Progenitor cell of endocrine pancreas (in vitro differentiated cells): ENCODE measurements at regions not wholly inside any gene's neighbourhood (a gene's known extent, or its start where the extent isn't known, plus 50 kb on each side); places are given as distances from the start of the nearest gene placed in this dataset.
A peak's percentile ranks its signal among the peaks of the same experiment; 100 is the strongest.

ENCODE experiments used
- DNase-seq: peaks from one replicate; pipeline ENCODE4 v3.0.0; 2021; ENCODE audit warnings: low spot score; ENCODE audit not compliant: unreplicated experiment
- H3K27ac Mint-ChIP-seq: 2 replicates; pipeline ENCODE4 v1.8.0; 2021; ENCODE audit warnings: mild to moderate bottlenecking, moderate library complexity, mixed read lengths
- H3K27me3 Mint-ChIP-seq: 2 replicates; pipeline ENCODE4 v1.8.0; 2021; ENCODE audit warnings: mixed read lengths
- H3K36me3 Mint-ChIP-seq: 2 replicates; pipeline ENCODE4 v1.8.0; 2022; ENCODE audit warnings: mixed read lengths; ENCODE audit not compliant: insufficient read depth
- H3K4me1 Mint-ChIP-seq: 2 replicates; pipeline ENCODE4 v1.8.0; 2021; ENCODE audit warnings: low read depth, mixed read lengths
- H3K4me3 Mint-ChIP-seq: 2 replicates; pipeline ENCODE4 v1.8.0; 2021; ENCODE audit warnings: low read depth, mild to moderate bottlenecking, moderate library complexity, mixed read lengths
- H3K9me3 Mint-ChIP-seq: 2 replicates; pipeline ENCODE4 v1.8.0; 2021; ENCODE audit warnings: low read depth, mixed read lengths
- TF ChIP-seq, protein P1 (sequence below): fragments of 200-600 bp; sonication (generic); IDR thresholded peaks from one replicate; pipeline ENCODE4 v1.5.0; 2021; ENCODE audit warnings: antibody characterized with exemption, mild to moderate bottlenecking; ENCODE audit not compliant: unreplicated experiment

DNA sequence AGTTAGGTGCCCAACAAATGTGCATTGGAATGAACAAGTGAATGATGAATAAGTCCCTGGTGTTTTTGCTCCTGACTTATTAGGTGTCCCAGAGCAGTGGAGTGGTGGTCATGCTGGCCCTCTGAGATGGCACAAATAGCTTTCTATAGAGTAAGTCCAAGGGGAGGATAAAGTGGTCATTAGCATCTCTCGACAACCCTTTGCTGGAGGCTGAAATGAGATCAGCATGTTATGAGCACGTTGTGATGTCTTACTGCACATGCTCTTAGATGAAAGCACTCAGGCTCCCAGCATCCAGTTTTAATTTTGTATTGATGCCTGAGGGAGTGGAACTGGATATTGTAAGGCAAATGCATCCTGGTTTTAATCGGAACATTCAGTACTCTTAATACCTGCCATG lies 326.2 kb downstream of the RFC3 start:
- Mint-ChIP-seq H3K36me3 (no peaks in the 10 kb centered on the region), H3K27ac (no peak overlapping the region), H3K9me3 (no peaks in the 10 kb centered on the region), H3K27me3 (no peaks in the 10 kb centered on the region), H3K4me3 (no peak overlapping the region), H3K4me1 (peaks cover 14% of the 10 kb centered on the region)
- no peak for DNase-seq
- TF ChIP-seq, protein P1, sequence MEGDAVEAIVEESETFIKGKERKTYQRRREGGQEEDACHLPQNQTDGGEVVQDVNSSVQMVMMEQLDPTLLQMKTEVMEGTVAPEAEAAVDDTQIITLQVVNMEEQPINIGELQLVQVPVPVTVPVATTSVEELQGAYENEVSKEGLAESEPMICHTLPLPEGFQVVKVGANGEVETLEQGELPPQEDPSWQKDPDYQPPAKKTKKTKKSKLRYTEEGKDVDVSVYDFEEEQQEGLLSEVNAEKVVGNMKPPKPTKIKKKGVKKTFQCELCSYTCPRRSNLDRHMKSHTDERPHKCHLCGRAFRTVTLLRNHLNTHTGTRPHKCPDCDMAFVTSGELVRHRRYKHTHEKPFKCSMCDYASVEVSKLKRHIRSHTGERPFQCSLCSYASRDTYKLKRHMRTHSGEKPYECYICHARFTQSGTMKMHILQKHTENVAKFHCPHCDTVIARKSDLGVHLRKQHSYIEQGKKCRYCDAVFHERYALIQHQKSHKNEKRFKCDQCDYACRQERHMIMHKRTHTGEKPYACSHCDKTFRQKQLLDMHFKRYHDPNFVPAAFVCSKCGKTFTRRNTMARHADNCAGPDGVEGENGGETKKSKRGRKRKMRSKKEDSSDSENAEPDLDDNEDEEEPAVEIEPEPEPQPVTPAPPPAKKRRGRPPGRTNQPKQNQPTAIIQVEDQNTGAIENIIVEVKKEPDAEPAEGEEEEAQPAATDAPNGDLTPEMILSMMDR = no peak

DNA sequence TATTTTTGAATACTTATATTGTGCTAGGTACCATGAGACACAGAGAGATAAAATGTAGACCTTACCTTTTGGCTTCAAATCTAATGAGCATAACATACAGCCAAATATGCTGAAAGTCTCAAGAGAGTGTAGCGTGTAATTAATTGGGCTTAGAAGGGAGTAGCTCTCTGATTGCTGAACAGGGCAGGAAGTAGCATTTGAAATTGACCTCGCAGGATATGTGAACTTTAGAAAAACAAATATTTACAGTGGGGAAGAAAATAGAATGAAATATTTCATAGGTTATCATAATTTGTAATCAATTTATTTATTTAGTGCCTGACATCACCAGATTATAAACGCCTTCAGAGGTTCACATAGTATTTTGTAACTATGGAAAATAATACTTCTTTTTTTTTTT lies 327.1 kb downstream of the RFC3 start:
- Mint-ChIP-seq H3K4me3 (no peak overlapping the region), H3K27ac (no peak overlapping the region), H3K9me3 (no peaks in the 10 kb centered on the region), H3K4me1 (peaks cover 8% of the 10 kb centered on the region), H3K36me3 (no peaks in the 10 kb centered on the region), H3K27me3 (no peaks in the 10 kb centered on the region)
- DNase-seq = no peak
- TF ChIP-seq, protein P1 = no peak

DNA sequence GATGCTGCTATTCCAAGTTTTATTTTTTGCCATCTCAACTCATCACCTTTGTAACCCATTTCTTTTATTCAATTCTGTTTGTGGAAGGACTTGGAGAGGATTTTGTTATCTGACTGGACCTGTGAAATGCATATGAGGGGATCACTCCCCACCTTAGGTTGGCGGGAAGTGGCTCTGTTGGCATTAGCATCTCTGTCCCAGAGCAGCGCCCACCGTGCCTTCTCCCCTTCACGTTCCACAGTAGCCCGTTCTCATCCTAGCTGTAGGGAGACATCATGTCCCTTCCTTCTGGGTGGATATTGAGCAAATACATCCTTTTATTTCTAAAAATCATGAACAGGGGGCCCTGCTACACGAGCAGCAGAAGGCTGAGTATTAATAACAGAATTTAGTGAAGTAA lies 330.4 kb downstream of the RFC3 start:
- Mint-ChIP-seq H3K4me1 (peaks cover 17% of the 10 kb centered on the region), H3K27ac (no peak overlapping the region), H3K9me3 (no peaks in the 10 kb centered on the region), H3K27me3 (no peaks in the 10 kb centered on the region), H3K4me3 (no peak overlapping the region), H3K36me3 (no peaks in the 10 kb centered on the region)
- TF ChIP-seq, protein P1 = no peak
- DNase-seq = no peak

DNA sequence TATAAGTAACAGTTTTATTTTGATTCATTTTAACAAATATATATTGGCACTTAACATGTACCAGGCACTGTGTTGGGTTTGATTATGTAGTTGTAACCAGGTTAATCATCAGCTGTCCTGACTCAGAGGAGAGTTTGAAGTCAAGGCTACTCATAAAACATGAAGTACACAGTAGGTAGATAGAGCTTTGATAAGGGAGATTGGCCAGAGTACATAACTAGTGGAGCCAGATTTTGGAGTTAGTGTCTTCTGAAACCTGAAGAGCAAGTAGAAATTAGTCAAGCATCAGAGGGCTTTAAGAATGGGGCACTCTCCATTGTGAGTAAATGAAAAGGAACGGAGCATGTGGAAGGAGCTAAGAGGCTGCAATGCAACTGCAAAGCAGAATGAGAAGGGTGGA lies 333.9 kb downstream of the RFC3 start:
- TF ChIP-seq, protein P1 = no peak

DNA sequence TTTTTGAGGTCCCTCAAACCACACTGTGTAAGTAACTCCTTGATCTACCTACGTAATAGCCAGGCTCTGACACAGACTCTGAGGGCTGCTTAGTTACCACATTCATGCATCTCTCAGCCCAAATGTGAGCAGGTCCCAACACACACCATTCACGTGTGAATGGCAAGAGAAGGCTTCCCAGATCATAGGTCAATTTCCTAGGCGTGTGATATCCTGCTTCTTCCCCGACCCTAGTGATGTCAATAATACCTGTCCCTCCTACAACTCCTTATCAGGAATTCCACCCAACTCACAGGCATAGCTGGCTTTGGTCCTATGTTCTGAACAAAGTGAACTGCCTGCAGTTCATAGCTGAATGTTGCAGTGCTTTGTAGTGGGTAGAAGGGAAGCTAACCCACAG lies 334.5 kb downstream of the RFC3 start:
- no peaks in the 10 kb centered on the region for H3K27me3 Mint-ChIP-seq
- peak overlapping the region; percentile 25 for H3K27ac Mint-ChIP-seq
- H3K36me3 Mint-ChIP-seq = no peaks in the 10 kb centered on the region
- TF ChIP-seq, protein P1 = no peak
- no peak overlapping the region for H3K4me3 Mint-ChIP-seq
- no peaks in the 10 kb centered on the region for H3K9me3 Mint-ChIP-seq
- no peak for DNase-seq
- H3K4me1 Mint-ChIP-seq = peaks cover 43% of the 10 kb centered on the region

More for the DNA sequence above, 333.9 kb downstream of the RFC3 start:
- peak overlapping the region; percentile 9 for H3K27ac Mint-ChIP-seq
- no peak for DNase-seq
- H3K4me1 Mint-ChIP-seq = peaks cover 39% of the 10 kb centered on the region
- no peaks in the 10 kb centered on the region for H3K36me3 Mint-ChIP-seq
- H3K9me3 Mint-ChIP-seq = no peaks in the 10 kb centered on the region
- H3K27me3 Mint-ChIP-seq = no peaks in the 10 kb centered on the region
- H3K4me3 Mint-ChIP-seq = no peak overlapping the region
